GM12892 (cell line): ENCODE measurements at regions not wholly inside any gene's neighbourhood (a gene's known extent, or its start where the extent isn't known, plus 50 kb on each side); places are given as distances from the start of the nearest gene placed in this dataset.

Experiments
- POLR2AphosphoS5 ChIP-seq: IDR thresholded peaks from 2 replicates; pipeline ENCODE4 v1.6.1; 2011; ENCODE audit warnings: low read depth, low read length, control low read depth
- TAF1 ChIP-seq: IDR thresholded peaks from 2 replicates; pipeline ENCODE4 v1.6.1; 2011; ENCODE audit warnings: low read depth, mild to moderate bottlenecking, control low read depth, low read length, borderline replicate concordance

- TF ChIP-seq POLR2AphosphoS5 (no peak), TAF1 (no peak)
Observed at GRCh38 chr4:111013846-111014245, 391.0 kb upstream of the PITX2 start.
